ENCODE measurements at regions not wholly inside any gene's neighbourhood (a gene's known extent, or its start where the extent isn't known, plus 50 kb on each side); places are given as distances from the start of the nearest gene placed in this dataset.
A peak's percentile ranks its signal among the peaks of the same experiment; 100 is the strongest.

GRCh38 chr4:94399277-94399676 lies 52.5 kb upstream of the PDLIM5 start:
- in situ Hi-C loops (cut with MboI), result no loop called here

DNA sequence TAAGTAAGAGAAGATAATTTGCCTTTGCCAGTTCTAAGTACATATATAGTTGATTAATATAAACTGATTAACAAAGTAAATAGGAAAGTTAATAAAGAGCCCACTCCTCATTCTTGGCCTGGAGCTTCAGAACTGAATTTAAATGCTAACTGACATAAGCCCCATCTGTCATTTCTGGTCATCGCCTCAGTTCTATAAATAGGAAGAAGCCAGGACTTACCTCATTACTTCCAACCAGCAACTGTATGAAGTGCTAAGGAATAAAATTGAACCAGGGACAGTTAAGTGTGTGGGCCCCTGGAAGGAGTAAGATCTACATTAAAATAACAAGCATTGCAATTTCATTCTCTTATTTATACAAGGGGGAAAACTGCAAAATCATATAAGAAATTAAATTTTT lies 52.0 kb upstream of the PDLIM5 start:
- Histone ChIP-seq H3K4me3 (no peak overlapping the region), H2AFZ (ENCODE audit: low read depth, low read length) (no peak overlapping the region), H3K4me2 (ENCODE audit: insufficient read depth, low read length) (no peak overlapping the region), H3K4me1 (replicated peaks in 1 of 2; ENCODE audit: control insufficient read depth in 2 of 2, insufficient read depth in 2 of 2, low read length in 2 of 2) (no peaks in the 10 kb centered on the region; a peak in 1 of 5 replicates), H3K9ac (ENCODE audit: insufficient read depth in 1 of 2, low read depth in 2 of 2, low read length in 2 of 2) (no peak overlapping the region), H3K27ac (ENCODE audit: extremely low read depth, low read depth, low read length) (no peak overlapping the region), H4K20me1 (replicated peaks; ENCODE audit: control insufficient read depth, insufficient read depth, low read length) (no peaks in the 10 kb centered on the region), H3K79me2 (ENCODE audit: control insufficient read depth, insufficient read depth, low read length) (no peaks in the 10 kb centered on the region), H3K9me1 (ENCODE audit: control insufficient read depth, insufficient read depth, low read length) (no peaks in the 10 kb centered on the region), H3K27me3 (ENCODE audit: control insufficient read depth in 2 of 2, insufficient read depth in 2 of 2, low read length in 2 of 2) (no peaks in the 10 kb centered on the region), H3K36me3 (ENCODE audit: control insufficient read depth, insufficient read depth, low read length) (no peaks in the 10 kb centered on the region), H3K9me3 (replicated peaks; ENCODE audit: control insufficient read depth, insufficient read depth, low read depth, low read length) (no peaks in the 10 kb centered on the region)
- no TSS peak for BruUV-seq (replicated peaks)
- no peak for ATAC-seq
- DNase-seq (ENCODE audit: extremely low read depth in 1 of 4, low spot score in 3 of 4), result no peak
- in situ Hi-C loops (cut with MboI), result loop anchor here (5.0 kb wide), 1 partner anchor 198 kb away; no protein-coding TSS in a partner anchor
- WGBS (ENCODE audit: insufficient coverage, low coverage, missing lambda C conversion rate), result 35% methylated on average over 1 of the region's 1 CpG
- ChIA-PET POLR2A (interaction anchor here (1.1 kb wide), 1 partner anchor 11 kb away, joined by 3 read pairs; no protein-coding TSS in a partner anchor), CTCF (ENCODE audit: low intra/inter-chr PET ratio) (no interaction called here)
- intact Hi-C loops (cut with micrococcal nuclease), result loop anchor here (10.0 kb wide), 1 partner anchor 605 kb away; no protein-coding TSS in a partner anchor
- no peak for FAIRE-seq
- no peak for TF ChIP-seq ILF3 (IDR thresholded peaks at IDR 0.05; ENCODE audit: borderline replicate concordance)
- peak; percentile 54; the same call in 1 of the 2 replicates for TF ChIP-seq MEF2A (IDR thresholded peaks at IDR 0.05; ENCODE audit: control insufficient read depth, low read depth, low read length)

More at GRCh38 chr4:94399277-94399676, 52.5 kb upstream of the PDLIM5 start:
- ChIA-PET POLR2A (no interaction called here), CTCF (ENCODE audit: low intra/inter-chr PET ratio) (no interaction called here)
- FAIRE-seq, result no peak
- TF ChIP-seq RBM25 (IDR thresholded peaks at IDR 0.05; ENCODE audit: low read depth, low read length, severe bottlenecking), result peak; percentile 82
- no peak for TF ChIP-seq EP300 (IDR thresholded peaks at IDR 0.05; ENCODE audit: low read length)
- TF ChIP-seq ZNF197 (CRISPR knock-in tag; IDR thresholded peaks at IDR 0.05; ENCODE audit: low read depth), result no peak
- peak; percentile 87 for TF ChIP-seq ZNF121 (CRISPR knock-in tag; conservative IDR thresholded peaks at IDR 0.05)
- no peaks in the 10 kb centered on the region for H3K27me3 ChIP-seq (ENCODE audit: control insufficient read depth in 2 of 2, insufficient read depth in 2 of 2, low read length in 2 of 2)
- H3K79me2 ChIP-seq (ENCODE audit: control insufficient read depth, insufficient read depth, low read length), result no peaks in the 10 kb centered on the region
- no peaks in the 10 kb centered on the region for H3K9me3 ChIP-seq (replicated peaks; ENCODE audit: control insufficient read depth, insufficient read depth, low read depth, low read length)
- no peaks in the 10 kb centered on the region for H4K20me1 ChIP-seq (replicated peaks; ENCODE audit: control insufficient read depth, insufficient read depth, low read length)
- H2AFZ ChIP-seq (ENCODE audit: low read depth, low read length), result no peak overlapping the region
- no peak overlapping the region for H3K9ac ChIP-seq (ENCODE audit: insufficient read depth in 1 of 2, low read depth in 2 of 2, low read length in 2 of 2)
- H3K27ac ChIP-seq (ENCODE audit: extremely low read depth, low read depth, low read length), result no peak overlapping the region
- H3K4me3 ChIP-seq, result no peak overlapping the region
- H3K4me2 ChIP-seq (ENCODE audit: insufficient read depth, low read length), result no peak overlapping the region
- no peak for ATAC-seq
- no peaks in the 10 kb centered on the region for H3K36me3 ChIP-seq (ENCODE audit: control insufficient read depth, insufficient read depth, low read length)
- WGBS (ENCODE audit: insufficient coverage, low coverage, missing lambda C conversion rate), result 70% methylated on average over 2 of the region's 2 CpGs
- intact Hi-C loops (cut with micrococcal nuclease), result loop anchor here (10.0 kb wide), 1 partner anchor 604 kb away; no protein-coding TSS in a partner anchor
- no peaks in the 10 kb centered on the region for H3K9me1 ChIP-seq (ENCODE audit: control insufficient read depth, insufficient read depth, low read length)
- DNase-seq (ENCODE audit: extremely low read depth in 1 of 4, low spot score in 3 of 4), result no peak
- BruUV-seq (replicated peaks), result no TSS peak
- no peaks in the 10 kb centered on the region; a peak in 1 of 5 replicates for H3K4me1 ChIP-seq (replicated peaks in 1 of 2; ENCODE audit: control insufficient read depth in 2 of 2, insufficient read depth in 2 of 2, low read length in 2 of 2)

Data from K562 (cell line).